ENCODE measurements at regions not wholly inside any gene's neighbourhood (a gene's known extent, or its start where the extent isn't known, plus 50 kb on each side); places are given as distances from the start of the nearest gene placed in this dataset.

DNA sequence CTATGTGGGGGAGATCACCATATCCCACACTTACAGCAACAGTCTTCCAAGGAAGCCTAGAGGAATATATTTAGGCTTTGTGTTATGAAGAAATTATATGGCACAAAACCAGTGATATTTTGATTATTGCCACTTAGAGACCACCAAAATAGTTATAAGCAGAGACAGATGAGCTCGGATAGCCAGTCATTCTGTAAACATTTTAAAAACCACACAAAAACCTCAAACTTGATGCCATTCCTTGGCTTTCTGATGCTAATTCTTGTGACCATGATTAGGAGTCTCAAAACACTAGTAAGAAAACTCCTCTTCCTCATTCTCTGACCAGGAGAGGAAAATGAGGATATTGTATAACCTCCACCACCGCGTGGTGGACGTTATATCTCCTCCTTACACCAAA, 496.4 kb downstream of the FOXO1 start (continued):
- TF ChIP-seq, protein P1, sequence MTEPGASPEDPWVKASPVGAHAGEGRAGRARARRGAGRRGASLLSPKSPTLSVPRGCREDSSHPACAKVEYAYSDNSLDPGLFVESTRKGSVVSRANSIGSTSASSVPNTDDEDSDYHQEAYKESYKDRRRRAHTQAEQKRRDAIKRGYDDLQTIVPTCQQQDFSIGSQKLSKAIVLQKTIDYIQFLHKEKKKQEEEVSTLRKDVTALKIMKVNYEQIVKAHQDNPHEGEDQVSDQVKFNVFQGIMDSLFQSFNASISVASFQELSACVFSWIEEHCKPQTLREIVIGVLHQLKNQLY (CRISPR knock-in tag; IDR thresholded peaks at IDR 0.05) = no peak
- TF ChIP-seq ZNF121 (CRISPR knock-in tag; IDR thresholded peaks at IDR 0.05) (no peak), OVOL2 (CRISPR knock-in tag; IDR thresholded peaks at IDR 0.05; ENCODE audit: borderline replicate concordance) (no peak), ZNF138 (CRISPR knock-in tag; conservative IDR thresholded peaks at IDR 0.05) (no peak)
- TF ChIP-seq, protein P2, sequence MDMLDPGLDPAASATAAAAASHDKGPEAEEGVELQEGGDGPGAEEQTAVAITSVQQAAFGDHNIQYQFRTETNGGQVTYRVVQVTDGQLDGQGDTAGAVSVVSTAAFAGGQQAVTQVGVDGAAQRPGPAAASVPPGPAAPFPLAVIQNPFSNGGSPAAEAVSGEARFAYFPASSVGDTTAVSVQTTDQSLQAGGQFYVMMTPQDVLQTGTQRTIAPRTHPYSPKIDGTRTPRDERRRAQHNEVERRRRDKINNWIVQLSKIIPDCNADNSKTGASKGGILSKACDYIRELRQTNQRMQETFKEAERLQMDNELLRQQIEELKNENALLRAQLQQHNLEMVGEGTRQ (CRISPR knock-in tag; IDR thresholded peaks at IDR 0.05) = no peak

DNA sequence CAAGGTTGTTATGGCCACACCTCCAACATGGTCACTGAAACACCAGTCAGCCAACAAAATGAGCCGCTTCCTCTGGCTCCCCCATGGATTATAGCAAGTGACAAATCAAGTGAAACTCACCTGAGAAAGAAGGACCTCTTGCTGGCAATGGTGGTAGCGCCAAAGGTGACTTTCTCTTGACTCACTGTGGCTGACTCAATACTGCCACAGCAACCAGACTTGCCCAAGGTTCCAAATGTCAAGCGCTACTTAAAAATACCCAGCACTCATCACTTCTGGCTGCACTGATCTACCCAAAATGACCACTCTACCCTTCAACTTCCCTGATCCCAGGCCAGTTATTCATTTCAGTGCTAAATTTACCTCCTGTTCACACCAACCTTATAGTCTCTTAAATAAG, 495.5 kb downstream of the FOXO1 start:
- peaks cover 40% of the 10 kb centered on the region for H3K27me3 Mint-ChIP-seq (ENCODE audit: low read depth)

More for the DNA sequence above, 495.5 kb downstream of the FOXO1 start:
- ATAC-seq = no peak
- no peak overlapping the region for H3K27ac Mint-ChIP-seq
- DNase-seq (ENCODE audit: low spot score) = no peak
- no peaks in the 10 kb centered on the region for H3K9me3 Mint-ChIP-seq
- TF ChIP-seq, protein P3, sequence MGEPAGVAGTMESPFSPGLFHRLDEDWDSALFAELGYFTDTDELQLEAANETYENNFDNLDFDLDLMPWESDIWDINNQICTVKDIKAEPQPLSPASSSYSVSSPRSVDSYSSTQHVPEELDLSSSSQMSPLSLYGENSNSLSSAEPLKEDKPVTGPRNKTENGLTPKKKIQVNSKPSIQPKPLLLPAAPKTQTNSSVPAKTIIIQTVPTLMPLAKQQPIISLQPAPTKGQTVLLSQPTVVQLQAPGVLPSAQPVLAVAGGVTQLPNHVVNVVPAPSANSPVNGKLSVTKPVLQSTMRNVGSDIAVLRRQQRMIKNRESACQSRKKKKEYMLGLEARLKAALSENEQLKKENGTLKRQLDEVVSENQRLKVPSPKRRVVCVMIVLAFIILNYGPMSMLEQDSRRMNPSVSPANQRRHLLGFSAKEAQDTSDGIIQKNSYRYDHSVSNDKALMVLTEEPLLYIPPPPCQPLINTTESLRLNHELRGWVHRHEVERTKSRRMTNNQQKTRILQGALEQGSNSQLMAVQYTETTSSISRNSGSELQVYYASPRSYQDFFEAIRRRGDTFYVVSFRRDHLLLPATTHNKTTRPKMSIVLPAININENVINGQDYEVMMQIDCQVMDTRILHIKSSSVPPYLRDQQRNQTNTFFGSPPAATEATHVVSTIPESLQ (CRISPR knock-in tag; IDR thresholded peaks at IDR 0.05) = no peak
- TF ChIP-seq, protein P4, sequence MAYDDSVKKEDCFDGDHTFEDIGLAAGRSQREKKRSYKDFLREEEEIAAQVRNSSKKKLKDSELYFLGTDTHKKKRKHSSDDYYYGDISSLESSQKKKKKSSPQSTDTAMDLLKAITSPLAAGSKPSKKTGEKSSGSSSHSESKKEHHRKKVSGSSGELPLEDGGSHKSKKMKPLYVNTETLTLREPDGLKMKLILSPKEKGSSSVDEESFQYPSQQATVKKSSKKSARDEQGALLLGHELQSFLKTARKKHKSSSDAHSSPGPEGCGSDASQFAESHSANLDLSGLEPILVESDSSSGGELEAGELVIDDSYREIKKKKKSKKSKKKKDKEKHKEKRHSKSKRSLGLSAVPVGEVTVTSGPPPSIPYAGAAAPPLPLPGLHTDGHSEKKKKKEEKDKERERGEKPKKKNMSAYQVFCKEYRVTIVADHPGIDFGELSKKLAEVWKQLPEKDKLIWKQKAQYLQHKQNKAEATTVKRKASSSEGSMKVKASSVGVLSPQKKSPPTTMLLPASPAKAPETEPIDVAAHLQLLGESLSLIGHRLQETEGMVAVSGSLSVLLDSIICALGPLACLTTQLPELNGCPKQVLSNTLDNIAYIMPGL (CRISPR knock-in tag; IDR thresholded peaks at IDR 0.05) = no peak
- TF ChIP-seq, protein P5, sequence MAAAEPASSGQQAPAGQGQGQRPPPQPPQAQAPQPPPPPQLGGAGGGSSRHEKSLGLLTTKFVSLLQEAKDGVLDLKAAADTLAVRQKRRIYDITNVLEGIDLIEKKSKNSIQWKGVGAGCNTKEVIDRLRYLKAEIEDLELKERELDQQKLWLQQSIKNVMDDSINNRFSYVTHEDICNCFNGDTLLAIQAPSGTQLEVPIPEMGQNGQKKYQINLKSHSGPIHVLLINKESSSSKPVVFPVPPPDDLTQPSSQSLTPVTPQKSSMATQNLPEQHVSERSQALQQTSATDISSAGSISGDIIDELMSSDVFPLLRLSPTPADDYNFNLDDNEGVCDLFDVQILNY (CRISPR knock-in tag; IDR thresholded peaks at IDR 0.05) = no peak
- TF ChIP-seq ZNF423 (CRISPR knock-in tag; IDR thresholded peaks at IDR 0.05) (no peak), KAT7 (CRISPR knock-in tag; IDR thresholded peaks at IDR 0.05; ENCODE audit: borderline replicate concordance) (no peak), SP1 (CRISPR knock-in tag; conservative IDR thresholded peaks at IDR 0.05) (no peak), TEAD1 (CRISPR knock-in tag; IDR thresholded peaks at IDR 0.05) (no peak), MYBL2 (CRISPR knock-in tag; IDR thresholded peaks at IDR 0.05) (no peak), RELA (CRISPR knock-in tag; IDR thresholded peaks at IDR 0.05; ENCODE audit: borderline replicate concordance) (no peak)
- TF ChIP-seq, protein P6, sequence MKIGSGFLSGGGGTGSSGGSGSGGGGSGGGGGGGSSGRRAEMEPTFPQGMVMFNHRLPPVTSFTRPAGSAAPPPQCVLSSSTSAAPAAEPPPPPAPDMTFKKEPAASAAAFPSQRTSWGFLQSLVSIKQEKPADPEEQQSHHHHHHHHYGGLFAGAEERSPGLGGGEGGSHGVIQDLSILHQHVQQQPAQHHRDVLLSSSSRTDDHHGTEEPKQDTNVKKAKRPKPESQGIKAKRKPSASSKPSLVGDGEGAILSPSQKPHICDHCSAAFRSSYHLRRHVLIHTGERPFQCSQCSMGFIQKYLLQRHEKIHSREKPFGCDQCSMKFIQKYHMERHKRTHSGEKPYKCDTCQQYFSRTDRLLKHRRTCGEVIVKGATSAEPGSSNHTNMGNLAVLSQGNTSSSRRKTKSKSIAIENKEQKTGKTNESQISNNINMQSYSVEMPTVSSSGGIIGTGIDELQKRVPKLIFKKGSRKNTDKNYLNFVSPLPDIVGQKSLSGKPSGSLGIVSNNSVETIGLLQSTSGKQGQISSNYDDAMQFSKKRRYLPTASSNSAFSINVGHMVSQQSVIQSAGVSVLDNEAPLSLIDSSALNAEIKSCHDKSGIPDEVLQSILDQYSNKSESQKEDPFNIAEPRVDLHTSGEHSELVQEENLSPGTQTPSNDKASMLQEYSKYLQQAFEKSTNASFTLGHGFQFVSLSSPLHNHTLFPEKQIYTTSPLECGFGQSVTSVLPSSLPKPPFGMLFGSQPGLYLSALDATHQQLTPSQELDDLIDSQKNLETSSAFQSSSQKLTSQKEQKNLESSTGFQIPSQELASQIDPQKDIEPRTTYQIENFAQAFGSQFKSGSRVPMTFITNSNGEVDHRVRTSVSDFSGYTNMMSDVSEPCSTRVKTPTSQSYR (CRISPR knock-in tag; IDR thresholded peaks at IDR 0.05) = no peak
- TF ChIP-seq, protein P7, sequence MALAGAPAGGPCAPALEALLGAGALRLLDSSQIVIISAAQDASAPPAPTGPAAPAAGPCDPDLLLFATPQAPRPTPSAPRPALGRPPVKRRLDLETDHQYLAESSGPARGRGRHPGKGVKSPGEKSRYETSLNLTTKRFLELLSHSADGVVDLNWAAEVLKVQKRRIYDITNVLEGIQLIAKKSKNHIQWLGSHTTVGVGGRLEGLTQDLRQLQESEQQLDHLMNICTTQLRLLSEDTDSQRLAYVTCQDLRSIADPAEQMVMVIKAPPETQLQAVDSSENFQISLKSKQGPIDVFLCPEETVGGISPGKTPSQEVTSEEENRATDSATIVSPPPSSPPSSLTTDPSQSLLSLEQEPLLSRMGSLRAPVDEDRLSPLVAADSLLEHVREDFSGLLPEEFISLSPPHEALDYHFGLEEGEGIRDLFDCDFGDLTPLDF (CRISPR knock-in tag; IDR thresholded peaks at IDR 0.05) = no peak
- CTCF ChIA-PET = interaction anchor here (1.6 kb wide), 2 partner anchors 9 to 102 kb away, joined by 4 to 7 read pairs; no protein-coding TSS in a partner anchor
- no peaks in the 10 kb centered on the region for H3K36me3 Mint-ChIP-seq
- no peak overlapping the region for H3K4me3 Mint-ChIP-seq
- peaks cover 27% of the 10 kb centered on the region for H3K4me1 Mint-ChIP-seq
- POLR2A ChIA-PET = no interaction called here
